ENCODE measurements at regions not wholly inside any gene's neighbourhood (a gene's known extent, or its start where the extent isn't known, plus 50 kb on each side); places are given as distances from the start of the nearest gene placed in this dataset.

- Histone ChIP-seq H3K4me2 (ENCODE audit: extremely low read depth, insufficient read depth, low read length) (peak overlapping the region; percentile 59), H3K27ac (ENCODE audit: insufficient read depth, low read length) (peak overlapping the region; percentile 45), H2AFZ (ENCODE audit: low read length) (peak overlapping the region; percentile 84), H3K9ac (ENCODE audit: insufficient read depth, low read length) (peak overlapping the region; percentile 39), H3K36me3 (ENCODE audit: control insufficient read depth, insufficient read depth, low read length) (no peaks in the 10 kb centered on the region), H3K4me1 (ENCODE audit: control insufficient read depth, extremely low read depth, insufficient read depth, low read length) (no peaks in the 10 kb centered on the region), H3K79me2 (ENCODE audit: control insufficient read depth, insufficient read depth, low read length) (no peaks in the 10 kb centered on the region), H3K9me3 (ENCODE audit: control insufficient read depth, insufficient read depth, low read depth, low read length) (no peaks in the 10 kb centered on the region), H4K20me1 (ENCODE audit: control insufficient read depth, extremely low read depth, insufficient read depth, low read length) (no peaks in the 10 kb centered on the region), H3K27me3 (ENCODE audit: control insufficient read depth, insufficient read depth, low read length) (no peaks in the 10 kb centered on the region), H3K4me3 (replicated peaks in 1 of 4; ENCODE audit: control extremely low read depth in 1 of 4, insufficient read depth in 1 of 4, low read depth in 3 of 4, low read length in 4 of 4) (peak overlapping the region; percentile 35 to 58 (median 46))
- TF ChIP-seq EZH2 (IDR thresholded peaks at IDR 0.05; ENCODE audit: low read length, missing control alignments) (no peak), CTCF (conservative IDR thresholded peaks at IDR 0.05 in 1 of 2, IDR thresholded peaks at IDR 0.05 in 1 of 2; ENCODE audit: low read depth in 1 of 2, low read length in 2 of 2) (no peak)
- DNase-seq (ENCODE audit: low read depth in 2 of 2), result peak; percentile 15 to 52
Observed at GRCh38 chr5:92505925-92506324, 1075.1 kb downstream of the NR2F1-AS1 start.

- no peak overlapping the region for H3K27ac ChIP-seq (ENCODE audit: insufficient read depth, low read length)
- peak overlapping the region in 1 of 4 experiments; percentile 39 for H3K4me3 ChIP-seq (replicated peaks in 1 of 4; ENCODE audit: control extremely low read depth in 1 of 4, insufficient read depth in 1 of 4, low read depth in 3 of 4, low read length in 4 of 4)
- H4K20me1 ChIP-seq (ENCODE audit: control insufficient read depth, extremely low read depth, insufficient read depth, low read length), result no peaks in the 10 kb centered on the region
- no peak for TF ChIP-seq EZH2 (IDR thresholded peaks at IDR 0.05; ENCODE audit: low read length, missing control alignments)
- TF ChIP-seq CTCF (conservative IDR thresholded peaks at IDR 0.05 in 1 of 2, IDR thresholded peaks at IDR 0.05 in 1 of 2; ENCODE audit: low read depth in 1 of 2, low read length in 2 of 2), result no peak
- peak overlapping the region; percentile 59 for H3K4me2 ChIP-seq (ENCODE audit: extremely low read depth, insufficient read depth, low read length)
- H3K36me3 ChIP-seq (ENCODE audit: control insufficient read depth, insufficient read depth, low read length), result no peaks in the 10 kb centered on the region
- no peaks in the 10 kb centered on the region for H3K27me3 ChIP-seq (ENCODE audit: control insufficient read depth, insufficient read depth, low read length)
- no peak overlapping the region for H2AFZ ChIP-seq (ENCODE audit: low read length)
- no peaks in the 10 kb centered on the region for H3K9me3 ChIP-seq (ENCODE audit: control insufficient read depth, insufficient read depth, low read depth, low read length)
- H3K79me2 ChIP-seq (ENCODE audit: control insufficient read depth, insufficient read depth, low read length), result no peaks in the 10 kb centered on the region
- no peaks in the 10 kb centered on the region for H3K4me1 ChIP-seq (ENCODE audit: control insufficient read depth, extremely low read depth, insufficient read depth, low read length)
- H3K9ac ChIP-seq (ENCODE audit: insufficient read depth, low read length), result no peak overlapping the region
- peak; percentile 27 to 72 for DNase-seq (ENCODE audit: low read depth in 2 of 2)
Observed at GRCh38 chr5:92505145-92505544, 1075.9 kb downstream of the NR2F1-AS1 start.

GRCh38 chr5:92504346-92504745 is 1076.7 kb downstream of the NR2F1-AS1 start:
- no peak for TF ChIP-seq EZH2 (IDR thresholded peaks at IDR 0.05; ENCODE audit: low read length, missing control alignments)
- no peak for TF ChIP-seq CTCF (conservative IDR thresholded peaks at IDR 0.05 in 1 of 2, IDR thresholded peaks at IDR 0.05 in 1 of 2; ENCODE audit: low read depth in 1 of 2, low read length in 2 of 2)
- Histone ChIP-seq H2AFZ (ENCODE audit: low read length) (no peak overlapping the region), H3K4me2 (ENCODE audit: extremely low read depth, insufficient read depth, low read length) (no peak overlapping the region), H3K9me3 (ENCODE audit: control insufficient read depth, insufficient read depth, low read depth, low read length) (no peaks in the 10 kb centered on the region), H3K9ac (ENCODE audit: insufficient read depth, low read length) (no peak overlapping the region), H3K27ac (ENCODE audit: insufficient read depth, low read length) (no peak overlapping the region), H3K27me3 (ENCODE audit: control insufficient read depth, insufficient read depth, low read length) (no peaks in the 10 kb centered on the region), H3K36me3 (ENCODE audit: control insufficient read depth, insufficient read depth, low read length) (no peaks in the 10 kb centered on the region), H3K4me1 (ENCODE audit: control insufficient read depth, extremely low read depth, insufficient read depth, low read length) (no peaks in the 10 kb centered on the region), H3K4me3 (replicated peaks in 1 of 4; ENCODE audit: control extremely low read depth in 1 of 4, insufficient read depth in 1 of 4, low read depth in 3 of 4, low read length in 4 of 4) (no peak overlapping the region), H3K79me2 (ENCODE audit: control insufficient read depth, insufficient read depth, low read length) (no peaks in the 10 kb centered on the region), H4K20me1 (ENCODE audit: control insufficient read depth, extremely low read depth, insufficient read depth, low read length) (no peaks in the 10 kb centered on the region)
- DNase-seq (ENCODE audit: low read depth in 2 of 2), result no peak

Measured in fibroblast of lung (primary cell).